Liver (tissue), 8 donors: ENCODE measurements at regions not wholly inside any gene's neighbourhood (a gene's known extent, or its start where the extent isn't known, plus 50 kb on each side); places are given as distances from the start of the nearest gene placed in this dataset.

ENCODE experiments used
- DNase-seq: peaks from one replicate; pipeline ENCODE4 v3.0.0-alpha.2; 2017; ENCODE audit warnings: low spot score
- H3K27ac ChIP-seq, 2 donors: one replicate each; pipeline ENCODE4 v1.7.0; 2013; ENCODE audit warnings: inconsistent platforms in 2 of 2, low read length in 2 of 2, control low read depth in 1 of 2, low read depth in 1 of 2, mild to moderate bottlenecking in 1 of 2
- H3K27me3 ChIP-seq, 4 donors: one replicate each; pipeline versions ENCODE4 v1.6.1 to v1.7.0; 2013; ENCODE audit warnings: low read length in 3 of 4, inconsistent platforms in 1 of 4, mild to moderate bottlenecking in 1 of 4, moderate library complexity in 1 of 4; ENCODE audit not compliant: control insufficient read depth in 4 of 4, insufficient read depth in 4 of 4
- H3K36me3 ChIP-seq, 4 donors: one replicate each; pipeline versions ENCODE4 v1.6.1 to v1.7.0; 2013; ENCODE audit warnings: low read length in 3 of 4, mild to moderate bottlenecking in 3 of 4, low read depth in 1 of 4, moderate library complexity in 1 of 4; ENCODE audit not compliant: control insufficient read depth in 4 of 4, insufficient read depth in 3 of 4
- H3K4me1 ChIP-seq, 4 donors: one replicate each; pipeline versions ENCODE4 v1.6.1 to v1.7.0; 2013; ENCODE audit warnings: low read length in 3 of 4, mild to moderate bottlenecking in 3 of 4, moderate library complexity in 1 of 4; ENCODE audit not compliant: control insufficient read depth in 4 of 4, insufficient read depth in 4 of 4
- H3K4me3 ChIP-seq, 3 donors: one replicate each; pipeline versions ENCODE4 v1.6.1 to v1.7.0; 2013; ENCODE audit warnings: low read length in 3 of 3, control low read depth in 1 of 3, low read depth in 1 of 3, mild to moderate bottlenecking in 1 of 3
- H3K9ac ChIP-seq, 2 donors: one replicate each; pipeline ENCODE4 v1.7.0; 2013; ENCODE audit warnings: low read length in 2 of 2, mild to moderate bottlenecking in 2 of 2, moderate library complexity in 2 of 2, control low read depth in 1 of 2, low read depth in 1 of 2
- H3K9me3 ChIP-seq, 4 donors: one replicate each; pipeline versions ENCODE4 v1.6.1 to v1.7.0; 2013; ENCODE audit warnings: low read length in 3 of 4; ENCODE audit not compliant: control insufficient read depth in 4 of 4
- CTCF ChIP-seq: fragments of 150-350 bp; IDR thresholded peaks from 2 replicates; pipeline ENCODE4 v1.5.1; 2017; ENCODE audit warnings: improper control_type of control experiment, low read depth, low read length; ENCODE audit not compliant: missing input control
- EGR1 ChIP-seq, 2 donors: IDR thresholded peaks; 2 replicates each; pipeline ENCODE4 v1.6.1; 2016 to 2018; ENCODE audit warnings: antibody characterized with exemption in 2 of 2, low read depth in 2 of 2
- FOXA1 ChIP-seq: IDR thresholded peaks from 2 replicates; pipeline ENCODE4 v1.6.1; 2016; ENCODE audit warnings: antibody characterized with exemption
- FOXA2 ChIP-seq: IDR thresholded peaks from 2 replicates; pipeline ENCODE4 v1.6.1; 2016; ENCODE audit warnings: antibody characterized with exemption
- GABPA ChIP-seq, 2 donors: IDR thresholded peaks in 1 of 2; conservative IDR thresholded peaks in 1 of 2; 2 replicates each; pipeline ENCODE4 v1.6.1; 2016; ENCODE audit warnings: antibody characterized with exemption in 2 of 2, mild to moderate bottlenecking in 1 of 2, moderate library complexity in 1 of 2
- HNF4A ChIP-seq, 2 donors: conservative IDR thresholded peaks; 2 replicates each; pipeline ENCODE4 v1.6.1; 2016; ENCODE audit warnings: antibody characterized with exemption in 2 of 2, mild to moderate bottlenecking in 2 of 2
- HNF4G ChIP-seq: IDR thresholded peaks from 2 replicates; pipeline ENCODE4 v1.6.1; 2016; ENCODE audit warnings: antibody characterized with exemption
- JUND ChIP-seq, 2 donors: IDR thresholded peaks; 2 replicates each; pipeline ENCODE4 v1.6.1; 2016; ENCODE audit warnings: antibody characterized with exemption in 2 of 2
- NR2F2 ChIP-seq: IDR thresholded peaks from 2 replicates; pipeline ENCODE4 v1.6.1; 2016; ENCODE audit warnings: antibody characterized with exemption
- RAD21 ChIP-seq, 2 donors: IDR thresholded peaks; 2 replicates each; pipeline ENCODE4 v1.6.1; 2016; ENCODE audit warnings: antibody characterized with exemption in 2 of 2, mild to moderate bottlenecking in 2 of 2
- REST ChIP-seq: IDR thresholded peaks from 2 replicates; pipeline ENCODE4 v1.6.1; 2016; ENCODE audit warnings: antibody characterized with exemption, mild to moderate bottlenecking
- RXRA ChIP-seq, 2 donors: IDR thresholded peaks; 2 replicates each; pipeline ENCODE4 v1.6.1; 2017 to 2018; ENCODE audit warnings: antibody characterized with exemption in 2 of 2, mild to moderate bottlenecking in 1 of 2
- SP1 ChIP-seq: IDR thresholded peaks from 2 replicates; pipeline ENCODE4 v1.6.1; 2018; ENCODE audit warnings: antibody characterized with exemption, mild to moderate bottlenecking
- TAF1 ChIP-seq: conservative IDR thresholded peaks from 2 replicates; pipeline ENCODE4 v1.6.1; 2016; ENCODE audit warnings: antibody characterized with exemption, mild to moderate bottlenecking
- YY1 ChIP-seq: IDR thresholded peaks from 2 replicates; pipeline ENCODE4 v1.6.1; 2016; ENCODE audit warnings: antibody characterized with exemption, mild to moderate bottlenecking
- WGBS: extraction: QIAGEN DNeasy Blood & Tissue Kit; methylation state at CpG from one replicate; pipeline ENCODE4 v1.1.7; 2013; 5-methylcytosine and 5-hydroxymethylcytosine counted together
- TF ChIP-seq, protein P1 (sequence below): IDR thresholded peaks from 2 replicates; pipeline ENCODE4 v1.6.1; 2016; ENCODE audit warnings: antibody characterized with exemption
- TF ChIP-seq, protein P2 (sequence below): IDR thresholded peaks from 2 replicates; pipeline ENCODE4 v1.6.1; 2016; ENCODE audit warnings: antibody characterized with exemption
- TF ChIP-seq, protein P3 (sequence below): IDR thresholded peaks from 2 replicates; pipeline ENCODE4 v1.6.1; 2016; ENCODE audit warnings: antibody characterized with exemption
- donor health status: healthy.
- donor health status: healthy.
- donor health status: healthy.
- donor health status: healthy.
- donor health status: healthy.

DNA sequence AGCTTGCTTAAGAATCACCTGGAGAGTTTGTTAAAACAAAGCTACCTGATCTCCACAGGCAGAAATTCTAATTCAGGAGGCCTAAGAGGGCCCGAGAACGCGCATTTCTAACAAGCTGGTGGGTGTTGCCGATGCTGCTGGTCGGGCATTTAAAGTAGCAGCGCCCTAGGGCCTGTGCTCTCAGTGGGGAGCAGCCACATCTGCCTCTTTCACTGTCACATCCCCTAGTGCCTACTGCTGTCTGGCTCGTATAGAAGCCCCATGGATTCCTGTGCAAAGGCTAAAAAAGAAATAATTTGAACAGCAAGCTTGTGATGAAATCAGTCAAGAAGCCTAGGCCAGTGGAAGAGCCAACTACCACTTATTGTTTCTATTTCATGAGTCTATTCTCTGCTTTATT lies 126.7 kb upstream of the SMIM21 start:
- Histone ChIP-seq H3K4me3 (no peak overlapping the region), H3K27me3 (peaks cover 0 to 5% (median 0%) of the 10 kb centered on the region in 4 donors), H3K4me1 (no peaks in the 10 kb centered on the region), H3K36me3 (no peaks in the 10 kb centered on the region), H3K9me3 (peaks cover 0 to 3% (median 0%) of the 10 kb centered on the region in 4 donors), H3K9ac (no peak overlapping the region), H3K27ac (no peak overlapping the region)
- TF ChIP-seq EGR1 (IDR thresholded peaks at IDR 0.05; ENCODE audit: low read depth in 2 of 2) (no peak), REST (no peak), HNF4G (no peak), GABPA (IDR thresholded peaks at IDR 0.05 in 1 of 2, conservative IDR thresholded peaks at IDR 0.05 in 1 of 2) (no peak), SP1 (no peak), YY1 (no peak), RXRA (IDR thresholded peaks at IDR 0.05) (no peak), TAF1 (no peak), FOXA2 (no peak), HNF4A (conservative IDR thresholded peaks at IDR 0.05) (no peak), FOXA1 (no peak), RAD21 (IDR thresholded peaks at IDR 0.05) (no peak), JUND (IDR thresholded peaks at IDR 0.05) (no peak), NR2F2 (no peak), CTCF (no peak)
- TF ChIP-seq, protein P1, sequence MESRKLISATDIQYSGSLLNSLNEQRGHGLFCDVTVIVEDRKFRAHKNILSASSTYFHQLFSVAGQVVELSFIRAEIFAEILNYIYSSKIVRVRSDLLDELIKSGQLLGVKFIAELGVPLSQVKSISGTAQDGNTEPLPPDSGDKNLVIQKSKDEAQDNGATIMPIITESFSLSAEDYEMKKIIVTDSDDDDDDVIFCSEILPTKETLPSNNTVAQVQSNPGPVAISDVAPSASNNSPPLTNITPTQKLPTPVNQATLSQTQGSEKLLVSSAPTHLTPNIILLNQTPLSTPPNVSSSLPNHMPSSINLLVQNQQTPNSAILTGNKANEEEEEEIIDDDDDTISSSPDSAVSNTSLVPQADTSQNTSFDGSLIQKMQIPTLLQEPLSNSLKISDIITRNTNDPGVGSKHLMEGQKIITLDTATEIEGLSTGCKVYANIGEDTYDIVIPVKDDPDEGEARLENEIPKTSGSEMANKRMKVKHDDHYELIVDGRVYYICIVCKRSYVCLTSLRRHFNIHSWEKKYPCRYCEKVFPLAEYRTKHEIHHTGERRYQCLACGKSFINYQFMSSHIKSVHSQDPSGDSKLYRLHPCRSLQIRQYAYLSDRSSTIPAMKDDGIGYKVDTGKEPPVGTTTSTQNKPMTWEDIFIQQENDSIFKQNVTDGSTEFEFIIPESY: no peak
- TF ChIP-seq, protein P2, sequence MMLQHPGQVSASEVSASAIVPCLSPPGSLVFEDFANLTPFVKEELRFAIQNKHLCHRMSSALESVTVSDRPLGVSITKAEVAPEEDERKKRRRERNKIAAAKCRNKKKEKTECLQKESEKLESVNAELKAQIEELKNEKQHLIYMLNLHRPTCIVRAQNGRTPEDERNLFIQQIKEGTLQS: no peak
- TF ChIP-seq, protein P3, sequence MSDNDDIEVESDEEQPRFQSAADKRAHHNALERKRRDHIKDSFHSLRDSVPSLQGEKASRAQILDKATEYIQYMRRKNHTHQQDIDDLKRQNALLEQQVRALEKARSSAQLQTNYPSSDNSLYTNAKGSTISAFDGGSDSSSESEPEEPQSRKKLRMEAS: no peak
- whole genome bisulfite sequencing: 62% methylated on average over 7 of the region's 7 CpGs
- no peak for DNase-seq
